GM18519 (cell line): ENCODE measurements at regions not wholly inside any gene's neighbourhood (a gene's known extent, or its start where the extent isn't known, plus 50 kb on each side); places are given as distances from the start of the nearest gene placed in this dataset.

Experiments used
- ATAC-seq: cut with Tn5 transposase; IDR thresholded peaks from one replicate; pipeline ENCODE4 v1.9.1; 2021; ENCODE audit warnings: mild to moderate bottlenecking, moderate library complexity; ENCODE audit not compliant: unreplicated experiment, low FRiP score

DNA sequence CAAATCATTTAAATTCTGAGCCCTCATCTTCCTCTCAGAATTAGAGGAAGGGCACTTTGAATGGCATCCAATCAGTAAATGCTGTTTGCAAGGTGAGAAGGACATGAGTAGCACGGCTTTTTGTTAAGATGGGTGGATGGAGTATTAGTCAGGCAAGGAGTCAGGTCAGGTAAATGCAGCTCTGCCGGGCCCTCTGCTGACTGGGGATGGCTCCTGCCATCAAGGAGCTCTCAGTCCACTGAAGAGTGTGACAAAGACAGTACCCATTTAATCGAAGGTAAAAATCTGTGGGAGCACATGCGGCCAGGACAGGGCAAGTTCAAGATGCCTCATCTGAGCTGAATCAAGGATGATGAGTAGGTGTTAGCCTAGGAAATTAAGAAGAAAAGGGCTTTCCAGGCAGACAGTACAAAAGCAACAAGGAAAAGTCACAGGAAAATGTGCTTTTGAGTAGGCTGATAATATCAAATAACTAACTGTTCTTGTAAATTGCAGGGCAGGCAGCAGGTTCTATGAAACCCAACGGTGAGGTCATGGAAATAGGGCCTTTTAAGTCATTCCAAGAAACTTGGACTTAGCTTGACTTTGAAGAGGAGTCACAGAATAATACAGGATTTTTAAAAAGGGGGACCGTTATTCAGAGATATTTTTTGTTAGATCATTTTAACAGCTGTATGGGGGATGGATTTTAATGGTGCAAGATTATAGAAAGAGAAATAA lies 670.5 kb upstream of the ARGLU1 start:
- ATAC-seq = no peak

DNA sequence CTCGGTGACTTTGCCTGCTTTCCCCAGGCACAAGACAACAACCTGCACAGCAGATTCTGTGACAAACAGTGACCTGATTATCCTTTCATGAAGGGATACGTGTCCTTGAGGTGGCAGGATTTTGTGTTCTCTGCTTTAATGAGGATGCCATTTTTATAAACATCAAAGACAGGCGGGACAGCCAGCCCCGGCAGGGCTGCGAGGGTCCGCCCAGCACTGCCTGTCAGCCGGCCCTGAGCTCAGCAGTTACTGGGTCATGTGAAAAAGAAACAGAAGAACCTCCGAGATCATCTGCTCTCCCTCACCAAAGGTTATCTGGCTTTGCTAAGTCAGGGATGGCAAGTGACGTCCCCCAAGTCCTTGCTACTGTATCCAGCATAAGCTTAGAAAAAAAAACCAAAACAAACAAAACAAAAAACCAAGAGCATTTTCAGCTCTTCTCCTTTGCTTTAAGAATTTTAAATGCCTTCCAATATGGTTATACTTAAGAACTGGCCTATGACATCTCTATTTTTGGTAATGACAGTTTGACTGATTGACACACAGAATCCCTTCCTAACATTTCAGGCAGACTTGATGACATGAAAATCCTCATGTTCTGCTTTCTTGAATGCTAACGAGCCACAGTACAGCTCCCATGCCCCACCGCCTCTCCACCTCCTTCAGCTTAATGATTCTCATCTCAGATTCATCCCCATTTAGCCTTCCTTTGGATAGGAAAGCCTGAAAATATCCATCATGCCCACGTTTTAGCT lies 666.6 kb upstream of the ARGLU1 start:
- no peak for ATAC-seq

DNA sequence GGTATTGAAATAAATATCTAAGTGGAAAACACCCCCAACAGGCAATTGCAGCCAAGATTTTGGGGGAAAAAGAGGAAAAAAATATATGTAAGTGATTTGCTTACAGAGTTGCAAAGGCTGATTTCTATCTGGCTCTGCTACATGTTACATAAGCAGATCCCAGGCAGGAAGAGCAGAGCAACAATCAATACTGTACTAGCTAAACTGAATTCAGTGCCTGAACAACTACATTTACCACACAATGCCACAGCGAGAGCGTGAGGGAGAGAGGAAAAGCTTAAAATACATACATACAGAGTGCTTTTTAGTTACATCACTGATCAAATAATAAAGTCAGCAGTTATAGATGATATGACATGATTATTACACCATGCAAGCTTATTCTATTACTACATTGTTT lies 665.6 kb upstream of the ARGLU1 start:
- ATAC-seq = no peak

- no peak for ATAC-seq
Measured at GRCh38 chr13:107231944-107232343, 664.0 kb upstream of the ARGLU1 start.

DNA sequence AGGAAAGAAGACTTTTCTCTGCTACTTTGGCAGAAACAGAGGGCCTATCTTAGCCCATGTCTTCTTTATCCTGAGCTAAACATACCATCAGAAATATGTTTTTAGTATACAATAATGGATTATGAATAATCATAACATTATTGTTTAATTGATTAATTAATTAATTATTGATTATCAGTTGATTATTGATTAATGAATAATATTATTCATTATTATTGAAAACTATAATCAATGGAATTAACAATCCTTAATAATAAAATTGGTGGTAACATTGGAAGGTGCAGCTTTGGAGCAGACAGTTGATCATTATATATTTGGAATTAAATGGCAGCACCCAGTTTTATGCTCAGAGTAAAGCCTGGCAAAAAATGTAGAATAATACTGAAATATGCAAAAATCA lies 655.9 kb upstream of the ARGLU1 start:
- ATAC-seq = no peak

- no peak for ATAC-seq
Measured at GRCh38 chr13:107222597-107222996, 654.7 kb upstream of the ARGLU1 start.

GRCh38 chr13:107220245-107220644 lies 652.3 kb upstream of the ARGLU1 start:
- no peak for ATAC-seq

DNA sequence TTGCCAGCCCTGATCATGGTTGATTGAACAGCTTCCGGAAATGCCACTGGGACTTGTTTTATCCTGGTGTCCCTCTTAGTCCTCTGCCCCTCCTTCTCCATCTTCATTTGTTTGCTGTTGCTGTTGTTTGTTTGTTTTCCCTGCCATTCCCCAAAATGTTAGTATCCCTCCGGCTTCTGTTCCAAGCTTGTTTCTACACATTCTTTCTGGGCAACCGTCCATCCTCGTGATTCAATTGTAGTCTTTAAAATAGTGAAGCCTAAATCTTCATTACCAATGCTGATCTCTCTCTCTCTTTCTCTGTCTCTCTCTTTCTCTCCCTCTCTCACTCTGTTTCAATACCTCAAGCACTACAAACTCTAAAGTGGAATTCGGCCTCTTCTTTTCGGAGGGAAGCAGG lies 649.3 kb upstream of the ARGLU1 start:
- no peak for ATAC-seq

- ATAC-seq = no peak
Measured at GRCh38 chr13:107216046-107216755, 648.3 kb upstream of the ARGLU1 start.

- ATAC-seq = peak; percentile 97
Measured at GRCh38 chr13:107211073-107211472, 643.1 kb upstream of the ARGLU1 start.

- no peak for ATAC-seq
Measured at GRCh38 chr13:107210723-107211030, 642.7 kb upstream of the ARGLU1 start.

GRCh38 chr13:107209824-107210722 lies 642.1 kb upstream of the ARGLU1 start:
- no peak for ATAC-seq

- no peak for ATAC-seq
Measured at GRCh38 chr13:107208889-107209288, 641.0 kb upstream of the ARGLU1 start.

DNA sequence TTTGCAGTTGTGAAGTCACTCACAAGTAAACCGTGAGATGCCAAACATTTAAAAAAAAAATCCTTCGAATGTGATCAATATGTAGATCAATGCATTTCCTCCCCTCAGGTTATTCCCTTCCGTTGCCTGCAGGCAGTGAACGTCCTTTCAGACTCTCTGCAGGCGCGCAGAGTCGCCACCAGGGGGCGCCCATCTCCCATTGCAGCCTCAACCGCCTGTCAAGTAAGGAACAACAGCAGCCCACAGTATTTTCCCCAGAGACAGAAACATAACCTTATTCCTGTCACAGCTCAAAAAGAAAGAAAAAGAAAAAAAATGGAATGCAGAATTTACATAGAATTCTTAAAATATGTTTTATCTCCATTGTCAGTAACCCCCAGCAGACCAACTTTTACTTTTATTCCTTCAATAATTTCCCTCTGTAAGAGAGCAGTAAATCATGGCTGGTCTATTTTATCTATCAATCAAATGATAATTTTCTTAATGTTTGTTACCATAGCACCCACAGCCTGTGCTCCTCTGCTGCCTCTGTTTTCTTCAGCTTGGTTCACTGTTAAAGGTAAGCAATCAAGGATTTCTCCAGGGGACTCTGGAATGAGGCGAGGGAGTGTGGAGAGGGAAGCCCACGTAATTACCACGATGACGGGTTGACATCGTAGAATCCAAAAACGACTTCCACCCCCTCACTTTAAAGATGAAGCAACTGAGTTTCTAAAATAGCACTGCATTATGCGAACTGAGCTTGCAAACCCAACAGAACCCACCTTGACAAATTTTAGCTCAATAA lies 637.6 kb upstream of the ARGLU1 start:
- ATAC-seq = peak; percentile 97

DNA sequence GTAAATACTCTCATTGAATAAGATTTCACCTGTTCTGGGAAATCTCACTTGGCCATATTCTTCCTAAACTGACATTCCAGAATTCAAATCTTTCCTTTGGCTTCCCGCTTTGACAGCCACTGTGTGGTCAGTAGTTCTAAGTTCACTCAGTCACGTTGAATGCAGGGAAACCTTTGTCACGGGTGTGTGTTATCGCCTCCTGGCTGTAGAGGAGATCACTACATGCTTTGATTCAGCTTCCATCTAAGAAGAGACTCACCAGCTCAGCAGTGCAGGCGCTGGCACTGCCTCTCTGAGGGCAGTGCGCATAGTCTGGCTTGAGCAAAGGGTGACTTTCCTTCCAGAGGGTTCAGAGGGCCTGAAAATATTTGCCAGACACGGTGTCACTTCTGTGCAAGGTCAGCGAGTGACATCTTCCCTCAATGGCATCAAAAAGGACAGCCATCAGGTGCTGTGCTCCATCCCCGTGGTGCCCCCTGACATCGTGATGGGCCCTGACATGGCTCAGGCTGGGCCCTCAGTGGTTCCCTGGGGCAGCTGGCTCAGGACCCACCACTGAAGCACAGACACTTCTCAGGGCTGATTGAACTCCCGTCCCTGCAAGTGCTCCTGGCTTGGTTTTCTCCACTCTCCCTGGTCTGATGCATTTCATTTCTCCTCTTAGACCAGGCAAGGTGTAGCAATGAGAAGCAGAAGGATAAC lies 635.4 kb upstream of the ARGLU1 start:
- ATAC-seq = no peak

- no peak for ATAC-seq
Measured at GRCh38 chr13:107202371-107203023, 634.6 kb upstream of the ARGLU1 start.

DNA sequence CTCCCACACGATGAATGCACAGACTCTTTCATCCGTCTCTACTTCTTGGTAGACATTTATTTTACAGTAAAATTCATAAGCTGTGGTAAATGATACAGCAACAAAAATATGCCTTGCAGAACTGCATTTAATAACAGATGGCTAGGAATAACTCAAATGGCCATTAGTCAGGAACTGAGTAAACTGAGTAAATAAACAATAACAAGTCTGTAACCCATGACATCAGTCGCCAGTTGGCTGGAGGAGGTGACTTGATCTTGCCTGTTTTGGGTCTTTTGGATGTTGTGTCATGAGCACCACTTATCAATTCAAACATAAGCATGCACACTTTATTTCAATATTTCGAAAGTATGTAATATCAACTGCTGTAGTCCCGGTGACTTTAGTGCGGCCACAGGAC lies 632.6 kb upstream of the ARGLU1 start:
- ATAC-seq = no peak

GRCh38 chr13:107192289-107192688 lies 624.4 kb upstream of the ARGLU1 start:
- ATAC-seq = no peak

DNA sequence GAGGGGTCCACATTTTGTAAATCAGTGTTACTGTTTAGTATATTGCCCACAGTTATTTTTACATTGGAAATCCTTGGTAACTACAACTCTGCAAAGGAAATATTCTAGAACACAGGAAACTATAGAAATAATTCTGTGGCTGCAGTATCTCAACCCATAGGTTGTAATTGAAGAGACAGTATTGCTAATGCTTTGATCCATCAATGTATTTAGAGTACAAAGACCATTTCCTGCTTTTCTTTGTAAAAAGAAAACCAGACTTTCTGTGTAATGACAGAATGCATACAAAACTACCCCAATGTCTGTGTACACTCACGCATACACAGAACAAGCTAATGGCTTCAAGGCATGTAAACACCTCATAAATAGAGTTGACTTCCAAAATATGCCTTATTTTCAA lies 622.1 kb upstream of the ARGLU1 start:
- ATAC-seq = no peak
